ENCODE measurements at regions not wholly inside any gene's neighbourhood (a gene's known extent, or its start where the extent isn't known, plus 50 kb on each side); places are given as distances from the start of the nearest gene placed in this dataset.

- H3K27ac Mint-ChIP-seq = no peak overlapping the region
These were observed 138.6 kb upstream of the GPR101 start for GRCh38 chrX:137172317-137172948.

GRCh38 chrX:137171626-137172025 lies 137.8 kb upstream of the GPR101 start:
- Histone ChIP-seq H3K9ac (ENCODE audit: insufficient read depth, low read length, poor library complexity, severe bottlenecking) (no peak overlapping the region), H3K27ac (ENCODE audit: low read depth in 1 of 2, low read length in 2 of 2) (no peak overlapping the region), H3K9me3 (replicated peaks in 1 of 2; ENCODE audit: control insufficient read depth in 1 of 2, insufficient read depth in 1 of 2, low read length in 2 of 2) (no peaks in the 10 kb centered on the region), H3K79me2 (ENCODE audit: insufficient read depth, low read length) (no peaks in the 10 kb centered on the region), H3K4me3 (replicated peaks in 1 of 3; ENCODE audit: low read depth in 2 of 3, low read length in 3 of 3) (no peak overlapping the region), H4K20me1 (ENCODE audit: insufficient read depth, low read length) (no peaks in the 10 kb centered on the region), H3K4me2 (replicated peaks; ENCODE audit: extremely low read depth, low read length, poor library complexity, severe bottlenecking) (no peak overlapping the region), H3K36me3 (replicated peaks in 1 of 2; ENCODE audit: control insufficient read depth in 1 of 2, insufficient read depth in 2 of 2, low read length in 2 of 2) (no peaks in the 10 kb centered on the region), H3K27me3 (ENCODE audit: control insufficient read depth in 2 of 2, insufficient read depth in 2 of 2, low read length in 2 of 2) (peaks cover 0 to 3% of the 10 kb centered on the region in 2 donors), H3K4me1 (ENCODE audit: control insufficient read depth in 1 of 2, insufficient read depth in 2 of 2, low read length in 2 of 2) (no peaks in the 10 kb centered on the region), H2AFZ (ENCODE audit: insufficient read depth, low read depth, low read length, poor library complexity, severe bottlenecking) (no peak overlapping the region)
- intact Hi-C loops (cut with micrococcal nuclease) = no loop called here
- H3K9me3 Mint-ChIP-seq = no peaks in the 10 kb centered on the region
- no peaks in the 10 kb centered on the region for H3K4me1 Mint-ChIP-seq
- H3K36me3 Mint-ChIP-seq = no peaks in the 10 kb centered on the region
- TF ChIP-seq, protein P1, sequence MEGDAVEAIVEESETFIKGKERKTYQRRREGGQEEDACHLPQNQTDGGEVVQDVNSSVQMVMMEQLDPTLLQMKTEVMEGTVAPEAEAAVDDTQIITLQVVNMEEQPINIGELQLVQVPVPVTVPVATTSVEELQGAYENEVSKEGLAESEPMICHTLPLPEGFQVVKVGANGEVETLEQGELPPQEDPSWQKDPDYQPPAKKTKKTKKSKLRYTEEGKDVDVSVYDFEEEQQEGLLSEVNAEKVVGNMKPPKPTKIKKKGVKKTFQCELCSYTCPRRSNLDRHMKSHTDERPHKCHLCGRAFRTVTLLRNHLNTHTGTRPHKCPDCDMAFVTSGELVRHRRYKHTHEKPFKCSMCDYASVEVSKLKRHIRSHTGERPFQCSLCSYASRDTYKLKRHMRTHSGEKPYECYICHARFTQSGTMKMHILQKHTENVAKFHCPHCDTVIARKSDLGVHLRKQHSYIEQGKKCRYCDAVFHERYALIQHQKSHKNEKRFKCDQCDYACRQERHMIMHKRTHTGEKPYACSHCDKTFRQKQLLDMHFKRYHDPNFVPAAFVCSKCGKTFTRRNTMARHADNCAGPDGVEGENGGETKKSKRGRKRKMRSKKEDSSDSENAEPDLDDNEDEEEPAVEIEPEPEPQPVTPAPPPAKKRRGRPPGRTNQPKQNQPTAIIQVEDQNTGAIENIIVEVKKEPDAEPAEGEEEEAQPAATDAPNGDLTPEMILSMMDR (IDR thresholded peaks at IDR 0.05) = no peak
- 100% methylated on average over 1 of the region's 1 CpG for WGBS (ENCODE audit: insufficient coverage)
- H3K4me3 Mint-ChIP-seq = no peak overlapping the region
- peaks cover 3 to 7% (median 3%) of the 10 kb centered on the region in 3 donors for H3K27me3 Mint-ChIP-seq (ENCODE audit: low read depth in 3 of 3)
- H3K27ac Mint-ChIP-seq = no peak overlapping the region
- no peak for DNase-seq

More at GRCh38 chrX:137172317-137172948, 138.6 kb upstream of the GPR101 start:
- no peak overlapping the region for H3K4me2 ChIP-seq (replicated peaks; ENCODE audit: extremely low read depth, low read length, poor library complexity, severe bottlenecking)
- no peak overlapping the region for H3K4me3 Mint-ChIP-seq
- H3K9me3 ChIP-seq (replicated peaks in 1 of 2; ENCODE audit: control insufficient read depth in 1 of 2, insufficient read depth in 1 of 2, low read length in 2 of 2) = no peaks in the 10 kb centered on the region
- no peaks in the 10 kb centered on the region for H3K9me3 Mint-ChIP-seq
- H3K4me3 ChIP-seq (replicated peaks in 1 of 3; ENCODE audit: low read depth in 2 of 3, low read length in 3 of 3) = no peak overlapping the region
- H3K9ac ChIP-seq (ENCODE audit: insufficient read depth, low read length, poor library complexity, severe bottlenecking) = no peak overlapping the region
- no peak overlapping the region for H3K27ac ChIP-seq (ENCODE audit: low read depth in 1 of 2, low read length in 2 of 2)
- TF ChIP-seq, protein P1 (IDR thresholded peaks at IDR 0.05) = no peak
- intact Hi-C loops (cut with micrococcal nuclease) = no loop called here
- H3K4me1 ChIP-seq (ENCODE audit: control insufficient read depth in 1 of 2, insufficient read depth in 2 of 2, low read length in 2 of 2) = no peaks in the 10 kb centered on the region
- no peaks in the 10 kb centered on the region for H3K36me3 Mint-ChIP-seq
- no peaks in the 10 kb centered on the region for H3K4me1 Mint-ChIP-seq
- no peaks in the 10 kb centered on the region for H3K79me2 ChIP-seq (ENCODE audit: insufficient read depth, low read length)
- peaks cover 0 to 3% of the 10 kb centered on the region in 2 donors for H3K27me3 ChIP-seq (ENCODE audit: control insufficient read depth in 2 of 2, insufficient read depth in 2 of 2, low read length in 2 of 2)
- H2AFZ ChIP-seq (ENCODE audit: insufficient read depth, low read depth, low read length, poor library complexity, severe bottlenecking) = no peak overlapping the region
- no peak for DNase-seq
- no peaks in the 10 kb centered on the region for H3K36me3 ChIP-seq (replicated peaks in 1 of 2; ENCODE audit: control insufficient read depth in 1 of 2, insufficient read depth in 2 of 2, low read length in 2 of 2)
- H4K20me1 ChIP-seq (ENCODE audit: insufficient read depth, low read length) = no peaks in the 10 kb centered on the region
- WGBS (ENCODE audit: insufficient coverage) = no CpG with 5 or more reads among the region's 3 CpGs
- H3K27me3 Mint-ChIP-seq (ENCODE audit: low read depth in 3 of 3) = peaks cover 3 to 7% (median 3%) of the 10 kb centered on the region in 3 donors
